SK-N-MC (cell line): ENCODE measurements at regions not wholly inside any gene's neighbourhood (a gene's known extent, or its start where the extent isn't known, plus 50 kb on each side); places are given as distances from the start of the nearest gene placed in this dataset.
"Not testable (repeated sequence)": the region's sequence is repeated elsewhere in the genome, so short reads cannot be mapped to it uniquely, and the experiment has no call there.

ENCODE experiments used
- DNase-seq: peaks from one replicate; pipeline ENCODE4 v3.0.0-alpha.2; 2011; ENCODE audit warnings: low read depth, low spot score
- H3K27ac ChIP-seq: fragments of 200-600 bp; sonication (generic); 2 replicates; pipeline ENCODE4 v1.5.1; 2016; ENCODE audit warnings: mixed run types
- H3K36me3 ChIP-seq: fragments of 200-600 bp; sonication (generic); 2 replicates; pipeline ENCODE4 v1.6.1; 2017; ENCODE audit warnings: antibody characterized with exemption, low read length, mixed read lengths; ENCODE audit not compliant: insufficient read depth
- H3K4me3 ChIP-seq: fragments of 200-600 bp; sonication (generic); 2 replicates; pipeline ENCODE4 v1.5.1; 2016
- H3K9ac ChIP-seq: fragments of 200-600 bp; sonication (generic); 2 replicates; pipeline ENCODE4 v1.8.0; 2017; ENCODE audit warnings: mixed run types, mixed read lengths; ENCODE audit not compliant: insufficient read length
- H3K9me3 ChIP-seq: fragments of 200-600 bp; sonication (generic); 2 replicates; pipeline ENCODE4 v1.6.1; 2017; ENCODE audit warnings: low read depth, mild to moderate bottlenecking, antibody characterized with exemption, low read length, moderate library complexity, mixed read lengths
- EZH2 ChIP-seq: fragments of 200-600 bp; sonication (generic); IDR thresholded peaks from one replicate; pipeline ENCODE4 v1.6.1; 2017; ENCODE audit warnings: antibody characterized with exemption
- FOXP2 ChIP-seq: optimal IDR thresholded peaks from 2 replicates; pipeline ENCODE3; 2011; ENCODE audit warnings: mild to moderate bottlenecking, moderate library complexity; ENCODE audit not compliant: insufficient read depth; ENCODE audit errors: extremely low read length, control extremely low read depth
- POLR2AphosphoS5 ChIP-seq: IDR thresholded peaks from 2 replicates; pipeline ENCODE4 v1.6.1; 2012; ENCODE audit warnings: mild to moderate bottlenecking, low read depth, low read length, borderline replicate concordance

DNA sequence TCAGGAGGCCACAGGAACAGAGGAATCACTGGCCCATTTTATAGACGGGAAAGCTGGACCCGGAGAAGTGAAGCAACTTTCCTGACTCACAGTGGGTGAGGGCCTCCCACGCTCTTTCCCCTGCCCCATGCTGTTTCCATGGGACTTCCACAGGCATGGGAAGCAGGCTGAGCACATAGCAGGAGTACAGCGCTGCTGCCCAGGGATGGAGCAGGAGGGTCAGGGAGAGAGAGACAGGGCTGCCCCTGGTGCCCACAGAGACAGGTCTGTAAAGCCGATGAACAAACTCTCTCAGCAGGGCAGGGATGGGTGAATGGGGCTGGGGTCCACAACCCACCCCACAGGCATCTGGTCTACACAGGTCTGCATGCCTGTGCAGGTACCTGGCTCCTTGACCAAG, 128.1 kb upstream of the SMURF2 start:
- not testable (repeated sequence) for DNase-seq, H3K4me3 ChIP-seq, H3K27ac ChIP-seq, H3K36me3 ChIP-seq, H3K9me3 ChIP-seq, H3K9ac ChIP-seq

DNA sequence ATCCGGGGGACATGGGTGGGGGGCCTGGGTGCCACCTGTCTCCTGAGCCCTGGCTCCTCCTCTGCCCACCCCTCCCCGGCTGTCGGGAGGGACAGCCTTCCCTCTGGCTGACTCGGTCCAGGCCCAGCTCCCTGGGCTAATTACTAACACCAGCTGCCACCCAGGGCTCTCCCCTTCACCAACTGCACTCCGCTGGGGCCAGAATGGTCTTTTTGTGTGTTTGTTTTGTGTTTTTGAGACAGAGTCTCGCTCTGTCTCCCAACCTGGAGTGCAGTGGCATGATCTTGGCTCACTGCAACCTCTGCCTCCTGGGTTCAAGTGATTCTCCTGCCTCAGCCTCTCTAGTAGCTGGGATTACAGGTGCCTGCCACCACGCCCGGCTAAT, 126.9 kb upstream of the SMURF2 start:
- H3K9me3 ChIP-seq, H3K9ac ChIP-seq, DNase-seq, H3K4me3 ChIP-seq, H3K27ac ChIP-seq, H3K36me3 ChIP-seq: not testable (repeated sequence)

DNA sequence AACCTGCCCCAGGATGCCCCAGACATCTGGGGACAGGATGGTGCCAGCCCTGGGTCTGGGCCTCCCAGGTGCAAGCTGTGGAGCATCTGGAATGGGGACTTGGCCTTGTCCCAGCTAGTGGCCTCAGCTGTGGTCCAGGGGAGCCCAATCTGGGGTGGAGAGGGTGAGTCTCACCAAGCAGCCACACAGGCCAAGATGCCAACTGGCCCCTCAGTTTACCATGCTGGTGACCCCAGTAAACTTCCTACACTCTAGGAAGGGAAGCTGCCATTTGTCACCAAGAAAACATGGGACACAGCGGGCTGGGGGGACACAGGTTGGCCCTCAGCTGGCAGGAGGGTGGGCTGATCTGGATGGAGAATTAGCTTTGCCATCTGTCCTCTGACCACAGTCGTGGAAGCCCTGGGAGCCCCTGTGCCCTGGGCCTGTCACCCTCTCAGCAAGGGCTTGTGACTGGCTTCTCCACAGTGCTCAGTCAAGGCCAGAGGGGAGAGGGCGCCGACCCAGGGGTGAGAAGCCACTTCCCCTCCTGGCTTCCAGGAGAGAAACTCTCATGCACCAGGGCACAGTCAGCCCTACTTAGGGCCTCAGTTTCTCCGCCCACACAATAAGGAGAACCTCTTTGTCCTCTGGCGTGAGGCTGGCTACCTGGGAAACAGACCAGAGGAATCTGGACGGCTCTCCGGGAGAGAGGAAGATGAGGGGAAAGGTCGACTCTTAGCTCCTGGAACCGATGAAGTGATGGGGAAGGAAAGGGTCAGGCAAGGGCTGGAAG, 126.4 kb upstream of the SMURF2 start:
- Histone ChIP-seq H3K27ac (no peak overlapping the region), H3K9me3 (no peaks in the 10 kb centered on the region), H3K36me3 (no peaks in the 10 kb centered on the region), H3K4me3 (no peak overlapping the region), H3K9ac (no peak overlapping the region)
- TF ChIP-seq POLR2AphosphoS5 (no peak), FOXP2 (no peak), EZH2 (no peak)
- DNase-seq = no peak

DNA sequence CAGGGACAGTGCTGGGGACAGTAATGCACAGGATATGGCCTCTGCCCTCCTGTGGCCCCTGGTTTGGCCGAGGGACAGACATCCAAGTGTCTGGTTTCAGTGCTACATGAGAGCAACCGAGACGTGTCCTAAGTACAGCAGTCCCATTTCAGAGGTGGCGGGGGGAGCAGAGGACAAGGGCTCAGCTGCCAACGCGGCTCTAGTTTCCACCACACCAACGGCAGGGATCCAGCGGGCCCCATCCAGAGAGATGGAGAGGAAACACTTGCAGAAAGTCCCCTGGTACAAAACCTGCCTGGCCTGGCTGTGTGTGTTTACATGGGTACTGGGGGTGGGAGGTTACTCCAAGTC, 125.8 kb upstream of the SMURF2 start:
- Histone ChIP-seq H3K9me3 (no peaks in the 10 kb centered on the region), H3K4me3 (no peak overlapping the region), H3K36me3 (no peaks in the 10 kb centered on the region), H3K27ac (no peak overlapping the region), H3K9ac (no peak overlapping the region)
- no peak for DNase-seq
- TF ChIP-seq FOXP2 (no peak), POLR2AphosphoS5 (no peak), EZH2 (no peak)

DNA sequence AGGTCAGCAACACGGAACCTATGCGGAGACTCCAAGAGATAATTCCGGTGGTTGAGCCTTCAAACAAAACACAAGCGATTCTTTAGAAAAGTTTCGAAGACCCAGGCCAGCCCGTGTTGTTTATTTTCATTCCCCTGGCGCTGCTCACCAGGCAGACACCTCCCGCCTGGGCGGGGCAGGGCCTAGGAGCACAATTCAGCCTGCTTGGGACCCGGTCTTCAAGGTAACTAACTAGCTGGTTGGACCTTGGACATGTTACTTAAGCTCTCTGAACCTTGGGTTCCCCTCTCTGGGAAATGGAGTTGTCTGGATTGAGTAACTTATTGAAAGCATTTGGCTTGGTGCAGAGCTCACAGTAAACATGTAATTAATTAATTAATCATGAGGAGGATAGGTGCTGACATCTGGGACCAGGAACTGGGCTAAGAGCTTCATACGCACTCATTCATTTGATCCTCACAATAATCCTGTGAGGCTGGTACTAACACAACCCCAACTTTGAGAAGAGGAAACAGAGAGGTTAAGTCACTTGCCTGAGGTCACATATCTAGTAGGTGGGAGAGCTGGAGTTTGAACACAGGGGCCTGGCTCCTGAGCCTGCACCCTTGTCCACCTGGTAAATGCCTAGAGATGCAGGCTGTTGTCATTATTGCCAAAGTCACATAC, 125.3 kb upstream of the SMURF2 start:
- Histone ChIP-seq H3K27ac (no peak overlapping the region), H3K9ac (no peak overlapping the region), H3K9me3 (no peaks in the 10 kb centered on the region), H3K36me3 (no peaks in the 10 kb centered on the region), H3K4me3 (no peak overlapping the region)
- DNase-seq = no peak
- TF ChIP-seq EZH2 (no peak), POLR2AphosphoS5 (no peak), FOXP2 (no peak)

DNA sequence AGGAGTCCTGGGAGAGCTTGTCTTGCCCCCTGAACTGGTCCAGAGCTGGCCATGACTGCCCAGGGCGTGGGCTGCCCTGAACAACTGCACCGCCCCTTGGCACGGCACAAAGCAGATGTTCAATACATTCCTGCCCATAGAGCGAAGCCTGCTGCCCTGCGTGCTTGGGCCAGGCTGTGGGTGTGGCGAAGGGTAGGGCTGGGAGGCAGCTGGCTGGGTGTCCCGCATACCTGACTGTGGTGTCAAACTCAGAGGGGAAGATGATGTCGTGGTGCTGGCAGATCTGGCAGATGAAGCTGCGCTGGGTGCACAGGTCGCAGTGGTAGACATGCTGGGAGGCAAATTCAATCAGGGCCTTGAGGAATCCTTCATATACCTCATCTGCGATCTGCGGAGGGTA, 124.2 kb upstream of the SMURF2 start:
- no peaks in the 10 kb centered on the region for H3K36me3 ChIP-seq
- no peak for DNase-seq

DNA sequence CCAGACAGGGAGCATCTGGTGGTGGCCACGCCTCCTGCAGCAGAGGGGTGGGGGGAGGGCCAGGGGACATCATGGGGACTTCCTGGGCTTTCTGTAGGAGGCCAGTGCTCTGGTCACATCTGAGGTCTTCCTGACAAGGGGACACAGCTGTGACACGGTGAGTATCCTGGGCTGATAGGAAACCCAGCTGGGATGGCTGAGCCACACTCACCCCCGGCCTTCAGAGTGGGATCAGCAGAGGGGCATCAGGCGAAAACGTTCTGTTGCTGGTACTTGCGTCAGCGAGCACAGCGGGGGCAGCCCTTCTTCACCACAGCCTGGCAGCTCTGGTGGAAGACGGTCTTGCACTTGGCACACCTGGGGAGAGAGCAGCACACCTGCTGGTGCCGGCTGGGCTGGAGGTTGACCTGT, 122.9 kb upstream of the SMURF2 start:
- DNase-seq = no peak
- Histone ChIP-seq H3K9me3 (no peaks in the 10 kb centered on the region), H3K27ac (no peak overlapping the region)

More for the DNA sequence above, 124.2 kb upstream of the SMURF2 start:
- H3K4me3 ChIP-seq = no peak overlapping the region
- no peak for TF ChIP-seq EZH2
- TF ChIP-seq POLR2AphosphoS5 = no peak
- no peak for TF ChIP-seq FOXP2
- H3K9ac ChIP-seq = no peak overlapping the region
- H3K9me3 ChIP-seq = no peaks in the 10 kb centered on the region
- H3K27ac ChIP-seq = no peak overlapping the region

DNA sequence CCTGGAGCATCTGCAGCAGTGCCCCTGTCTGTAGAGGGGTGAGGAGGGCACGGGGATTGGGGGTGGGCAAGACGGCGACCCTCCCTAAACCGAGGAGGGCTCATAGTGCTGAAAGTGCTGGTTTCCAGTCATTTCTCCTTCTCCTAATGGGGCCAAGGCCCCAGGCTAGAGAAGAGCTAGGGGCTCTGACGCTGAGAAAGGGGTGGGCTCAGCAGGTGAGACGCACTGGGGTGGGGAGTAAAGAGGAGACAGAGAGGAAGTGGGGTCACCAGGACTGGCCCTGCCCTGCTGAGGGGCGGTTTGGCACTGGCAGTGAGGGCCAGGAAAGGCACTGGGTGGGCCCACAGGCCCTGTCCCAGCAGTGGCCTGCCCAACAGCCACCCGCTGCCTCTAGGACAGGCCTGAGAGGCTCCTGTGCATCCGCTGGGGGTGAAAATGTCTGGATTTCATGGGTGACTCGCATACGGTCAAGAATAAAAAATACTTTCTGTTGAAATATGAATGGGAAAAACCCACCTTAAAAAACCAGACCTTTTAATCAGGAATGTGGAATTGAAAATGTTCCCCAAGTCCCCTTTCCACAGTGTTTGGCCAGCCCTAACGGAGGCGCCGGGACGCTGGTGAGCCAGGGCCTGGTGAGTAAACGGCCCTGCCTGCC, 122.4 kb upstream of the SMURF2 start:
- TF ChIP-seq POLR2AphosphoS5 = no peak
- no peak for TF ChIP-seq FOXP2
- no peak for TF ChIP-seq EZH2
- H3K9ac ChIP-seq = no peak overlapping the region
- H3K36me3 ChIP-seq = no peaks in the 10 kb centered on the region
- no peak for DNase-seq
- H3K4me3 ChIP-seq = no peak overlapping the region
- no peaks in the 10 kb centered on the region for H3K9me3 ChIP-seq
- no peak overlapping the region for H3K27ac ChIP-seq

More for the DNA sequence above, 122.9 kb upstream of the SMURF2 start:
- Histone ChIP-seq H3K9ac (no peak overlapping the region), H3K36me3 (no peaks in the 10 kb centered on the region), H3K4me3 (no peak overlapping the region)
- no peak for TF ChIP-seq FOXP2
- TF ChIP-seq EZH2 = no peak
- TF ChIP-seq POLR2AphosphoS5 = no peak
